KMS-11 (cell line): ENCODE measurements at regions not wholly inside any gene's neighbourhood (a gene's known extent, or its start where the extent isn't known, plus 50 kb on each side); places are given as distances from the start of the nearest gene placed in this dataset.

Experiments
- H2AFZ ChIP-seq: fragments of 200-600 bp; sonication (generic); 2 replicates; pipeline ENCODE4 v1.6.1; 2016; ENCODE audit warnings: antibody characterized with exemption, mixed run types, low read depth
- H3K27ac ChIP-seq: fragments of 200-600 bp; sonication (generic); 2 replicates; pipeline ENCODE4 v1.6.1; 2016; ENCODE audit warnings: mild to moderate bottlenecking, mixed run types
- H3K27me3 ChIP-seq: fragments of 200-600 bp; sonication (generic); 2 replicates; pipeline ENCODE4 v1.6.1; 2017; ENCODE audit warnings: mild to moderate bottlenecking, low read depth, mixed run types, moderate library complexity; ENCODE audit not compliant: insufficient read depth
- H3K36me3 ChIP-seq: fragments of 200-600 bp; sonication (generic); 2 replicates; pipeline ENCODE4 v1.6.1; 2017; ENCODE audit warnings: mild to moderate bottlenecking, mixed run types; ENCODE audit not compliant: insufficient read depth
- H3K4me1 ChIP-seq: fragments of 200-600 bp; sonication (generic); 2 replicates; pipeline ENCODE4 v1.6.1; 2016; ENCODE audit warnings: mild to moderate bottlenecking, low read depth, mixed run types; ENCODE audit not compliant: poor library complexity, severe bottlenecking
- H3K4me2 ChIP-seq: fragments of 200-600 bp; sonication (generic); 2 replicates; pipeline ENCODE4 v1.7.0; 2016; ENCODE audit warnings: mild to moderate bottlenecking, mixed run types
- H3K4me3 ChIP-seq: fragments of 200-600 bp; sonication (generic); IDR thresholded peaks from 2 replicates; pipeline ENCODE4 v1.6.1; 2017; ENCODE audit warnings: low read depth, low read length, mixed read lengths; ENCODE audit not compliant: insufficient read depth
- H3K79me2 ChIP-seq: fragments of 200-600 bp; sonication (generic); 2 replicates; pipeline ENCODE4 v1.6.1; 2016; ENCODE audit warnings: low read depth, mixed run types; ENCODE audit not compliant: insufficient read depth
- H3K9ac ChIP-seq: fragments of 200-600 bp; sonication (generic); 2 replicates; pipeline ENCODE4 v1.6.1; 2016; ENCODE audit warnings: mild to moderate bottlenecking, mixed run types
- H4K20me1 ChIP-seq: fragments of 200-600 bp; sonication (generic); 2 replicates; pipeline ENCODE4 v1.6.1; 2016; ENCODE audit warnings: mild to moderate bottlenecking, mixed run types; ENCODE audit not compliant: insufficient read depth
- TF ChIP-seq, protein P1 (sequence below): fragments of 200-600 bp; sonication (generic); conservative IDR thresholded peaks from 2 replicates; pipeline ENCODE4 v1.6.1; 2017; ENCODE audit warnings: low read depth, mild to moderate bottlenecking, antibody characterized with exemption, low read length, moderate library complexity, mixed read lengths

GRCh38 chr16:73219176-73219575 is 171.2 kb upstream of the ZFHX3 start:
- Histone ChIP-seq H3K4me3 (no peak overlapping the region), H3K4me1 (no peaks in the 10 kb centered on the region), H3K9ac (no peak overlapping the region), H4K20me1 (no peaks in the 10 kb centered on the region), H3K27me3 (no peaks in the 10 kb centered on the region), H3K27ac (no peak overlapping the region), H3K36me3 (no peaks in the 10 kb centered on the region), H2AFZ (no peak overlapping the region), H3K4me2 (no peak overlapping the region), H3K79me2 (no peaks in the 10 kb centered on the region)
- TF ChIP-seq, protein P1, sequence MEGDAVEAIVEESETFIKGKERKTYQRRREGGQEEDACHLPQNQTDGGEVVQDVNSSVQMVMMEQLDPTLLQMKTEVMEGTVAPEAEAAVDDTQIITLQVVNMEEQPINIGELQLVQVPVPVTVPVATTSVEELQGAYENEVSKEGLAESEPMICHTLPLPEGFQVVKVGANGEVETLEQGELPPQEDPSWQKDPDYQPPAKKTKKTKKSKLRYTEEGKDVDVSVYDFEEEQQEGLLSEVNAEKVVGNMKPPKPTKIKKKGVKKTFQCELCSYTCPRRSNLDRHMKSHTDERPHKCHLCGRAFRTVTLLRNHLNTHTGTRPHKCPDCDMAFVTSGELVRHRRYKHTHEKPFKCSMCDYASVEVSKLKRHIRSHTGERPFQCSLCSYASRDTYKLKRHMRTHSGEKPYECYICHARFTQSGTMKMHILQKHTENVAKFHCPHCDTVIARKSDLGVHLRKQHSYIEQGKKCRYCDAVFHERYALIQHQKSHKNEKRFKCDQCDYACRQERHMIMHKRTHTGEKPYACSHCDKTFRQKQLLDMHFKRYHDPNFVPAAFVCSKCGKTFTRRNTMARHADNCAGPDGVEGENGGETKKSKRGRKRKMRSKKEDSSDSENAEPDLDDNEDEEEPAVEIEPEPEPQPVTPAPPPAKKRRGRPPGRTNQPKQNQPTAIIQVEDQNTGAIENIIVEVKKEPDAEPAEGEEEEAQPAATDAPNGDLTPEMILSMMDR, result no peak

GRCh38 chr16:73217654-73218053 is 169.7 kb upstream of the ZFHX3 start:
- TF ChIP-seq, protein P1, result 0 out of 2 replicates have a peak, but pooled peaks have one; percentile 26

GRCh38 chr16:73216932-73217331 is 169.0 kb upstream of the ZFHX3 start:
- Histone ChIP-seq H4K20me1 (no peaks in the 10 kb centered on the region), H3K4me3 (no peak overlapping the region), H2AFZ (no peak overlapping the region), H3K79me2 (no peaks in the 10 kb centered on the region), H3K9ac (no peak overlapping the region), H3K27me3 (no peaks in the 10 kb centered on the region), H3K4me2 (no peak overlapping the region), H3K4me1 (no peaks in the 10 kb centered on the region), H3K36me3 (no peaks in the 10 kb centered on the region), H3K27ac (no peak overlapping the region)
- TF ChIP-seq, protein P1, result no peak

More at GRCh38 chr16:73217654-73218053, 169.7 kb upstream of the ZFHX3 start:
- no peaks in the 10 kb centered on the region for H4K20me1 ChIP-seq
- no peaks in the 10 kb centered on the region for H3K27me3 ChIP-seq
- H3K27ac ChIP-seq, result no peak overlapping the region
- H3K79me2 ChIP-seq, result no peaks in the 10 kb centered on the region
- H3K4me1 ChIP-seq, result no peaks in the 10 kb centered on the region
- H2AFZ ChIP-seq, result no peak overlapping the region
- H3K4me3 ChIP-seq, result no peak overlapping the region
- no peaks in the 10 kb centered on the region for H3K36me3 ChIP-seq
- no peak overlapping the region for H3K9ac ChIP-seq
- no peak overlapping the region for H3K4me2 ChIP-seq

- Histone ChIP-seq H3K27me3 (no peaks in the 10 kb centered on the region), H3K36me3 (no peaks in the 10 kb centered on the region), H3K4me1 (no peaks in the 10 kb centered on the region), H4K20me1 (no peaks in the 10 kb centered on the region), H3K4me3 (no peak overlapping the region), H3K27ac (no peak overlapping the region), H3K79me2 (no peaks in the 10 kb centered on the region), H2AFZ (no peak overlapping the region), H3K9ac (no peak overlapping the region), H3K4me2 (no peak overlapping the region)
- TF ChIP-seq, protein P1, result no peak
These were observed 167.9 kb upstream of the ZFHX3 start for GRCh38 chr16:73215678-73216377.
